ENCODE measurements at regions not wholly inside any gene's neighbourhood (a gene's known extent, or its start where the extent isn't known, plus 50 kb on each side); places are given as distances from the start of the nearest gene placed in this dataset.

DNA sequence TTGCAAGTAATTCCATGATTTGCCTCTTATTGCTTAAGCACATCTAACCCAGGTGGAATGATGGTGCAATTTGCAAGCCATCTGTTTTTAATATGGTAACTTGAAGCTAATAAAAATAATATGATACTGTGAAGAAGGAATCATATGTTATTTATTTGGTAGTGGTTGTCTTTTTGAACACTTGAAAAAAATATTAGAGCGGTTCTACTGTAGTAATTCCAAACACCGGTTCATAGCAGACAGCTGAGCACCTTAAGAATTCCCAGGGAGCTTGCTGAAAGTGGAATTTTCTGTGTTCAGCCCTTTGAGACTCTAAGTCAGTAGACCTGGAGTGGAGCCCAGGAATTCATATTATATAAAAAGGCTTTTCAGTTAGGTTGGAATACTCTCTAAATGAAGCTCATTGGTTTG lies 687.4 kb downstream of the EDEM1 start (continued):
- no peak for TF ChIP-seq CBX5 (CRISPR knock-in tag; IDR thresholded peaks at IDR 0.05; ENCODE audit: borderline replicate concordance)
- no peak for TF ChIP-seq TERF1 (CRISPR knock-in tag; IDR thresholded peaks at IDR 0.05)
- no peak for TF ChIP-seq ZNF678 (CRISPR knock-in tag; IDR thresholded peaks at IDR 0.05)
- TF ChIP-seq BORCS8-MEF2B (CRISPR knock-in tag; IDR thresholded peaks at IDR 0.05), result no peak
- TF ChIP-seq STAT5B (CRISPR knock-in tag; IDR thresholded peaks at IDR 0.05), result no peak

- FAIRE-seq (no peak), DNase-seq (ENCODE audit: low spot score) (no peak), ATAC-seq (no peak)
- TF ChIP-seq HIVEP1 (CRISPR knock-in tag; IDR thresholded peaks at IDR 0.05) (no peak), ZKSCAN5 (CRISPR knock-in tag; IDR thresholded peaks at IDR 0.05) (no peak), ZNF335 (CRISPR knock-in tag; IDR thresholded peaks at IDR 0.05) (no peak), NPAS2 (CRISPR knock-in tag; IDR thresholded peaks at IDR 0.05; ENCODE audit: borderline replicate concordance) (no peak), HIC2 (CRISPR knock-in tag; IDR thresholded peaks at IDR 0.05; ENCODE audit: low read depth) (no peak), THAP11 (CRISPR knock-in tag; IDR thresholded peaks at IDR 0.05) (no peak), ZNF292 (CRISPR knock-in tag; IDR thresholded peaks at IDR 0.05; ENCODE audit: borderline replicate concordance, low read depth) (no peak), RBM22 (optimal IDR thresholded peaks at IDR 0.05; ENCODE audit: low read length) (no peak), ZNF790 (CRISPR knock-in tag; IDR thresholded peaks at IDR 0.05; ENCODE audit: borderline replicate concordance) (no peak), IKZF4 (CRISPR knock-in tag; IDR thresholded peaks at IDR 0.05; ENCODE audit: borderline replicate concordance, low read depth, not compliant biosample characterization) (no peak), SRF (IDR thresholded peaks at IDR 0.05; ENCODE audit: low read depth, low read length) (no peak)
- ChIA-PET CTCF (ENCODE audit: low intra/inter-chr PET ratio, low total read pairs) (no interaction called here), POLR2A (no interaction called here)
- H3K79me2 ChIP-seq (ENCODE audit: insufficient read depth, low read length), result no peaks in the 10 kb centered on the region
- no TSS peak for BruUV-seq (replicated peaks)
- in situ Hi-C loops (cut with HindIII; ENCODE audit: extremely low pct_ligation_motif_present, low pct_unique_long_range_greater_than_20kb), result no loop called here
- H2AFZ ChIP-seq (ENCODE audit: low read length), result no peak overlapping the region
- intact Hi-C loops (cut with micrococcal nuclease; ENCODE audit: unreplicated experiment), result no loop called here
- H3K4me1 ChIP-seq (ENCODE audit: insufficient read depth, low read length), result no peaks in the 10 kb centered on the region
- 42% methylated on average over 3 of the region's 3 CpGs for WGBS (ENCODE audit: low lambda C conversion rate)
- H3K4me2 ChIP-seq (ENCODE audit: low read depth, low read length), result no peak overlapping the region
- H3K9me3 ChIP-seq (ENCODE audit: low read length), result peaks cover 50% of the 10 kb centered on the region; the same call in 1 of the 2 replicates
- H3K36me3 ChIP-seq (replicated peaks in 1 of 2; ENCODE audit: control insufficient read depth in 1 of 2, insufficient read depth in 2 of 2, low read length in 2 of 2), result no peaks in the 10 kb centered on the region
- no peaks in the 10 kb centered on the region for H3K27me3 ChIP-seq (ENCODE audit: control insufficient read depth in 1 of 2, insufficient read depth in 2 of 2, low read length in 2 of 2)
- H3K4me3 ChIP-seq (replicated peaks in 1 of 3; ENCODE audit: insufficient read depth in 1 of 3, low read depth in 2 of 3, low read length in 3 of 3), result no peak overlapping the region
- no peaks in the 10 kb centered on the region for H4K20me1 ChIP-seq (ENCODE audit: insufficient read depth, low read length)
- no peak overlapping the region for H3K27ac ChIP-seq (ENCODE audit: extremely low read length, insufficient read depth, low read length)
- H3K9ac ChIP-seq (ENCODE audit: insufficient read depth, low read depth, low read length), result no peak overlapping the region
Observed at GRCh38 chr3:5888851-5889250, 701.3 kb downstream of the EDEM1 start.
